ENCODE measurements at regions not wholly inside any gene's neighbourhood (a gene's known extent, or its start where the extent isn't known, plus 50 kb on each side); places are given as distances from the start of the nearest gene placed in this dataset.

- no peaks in the 10 kb centered on the region for H3K27me3 ChIP-seq (replicated peaks)
- no peak for TF ChIP-seq CTCF (IDR thresholded peaks at IDR 0.05; ENCODE audit: low read depth, low read length, missing control alignments)
- in situ Hi-C loops (cut with HindIII; ENCODE audit: low pct_ligation_motif_present, low sequenced_read_pairs), result no loop called here
- H3K4me3 ChIP-seq (ENCODE audit: low read depth, low read length), result no peak overlapping the region
- no peak for DNase-seq
- no peak overlapping the region for H3K27ac ChIP-seq
- no peaks in the 10 kb centered on the region for H3K36me3 ChIP-seq (replicated peaks)
Observed at GRCh38 chr6:108767418-108768165, 80.6 kb upstream of the ARMC2 start.

- no peak for TF ChIP-seq CTCF (IDR thresholded peaks at IDR 0.05; ENCODE audit: low read depth, low read length, missing control alignments)
- in situ Hi-C loops (cut with HindIII; ENCODE audit: low pct_ligation_motif_present, low sequenced_read_pairs), result no loop called here
- H3K4me3 ChIP-seq (ENCODE audit: low read depth, low read length), result no peak overlapping the region
- H3K27ac ChIP-seq, result no peak overlapping the region
- no peaks in the 10 kb centered on the region for H3K36me3 ChIP-seq (replicated peaks)
- DNase-seq, result no peak
- no peaks in the 10 kb centered on the region for H3K27me3 ChIP-seq (replicated peaks)
Observed at GRCh38 chr6:108768166-108768555, 80.1 kb upstream of the ARMC2 start.

GRCh38 chr6:108768792-108769524 lies 79.3 kb upstream of the ARMC2 start:
- H3K36me3 ChIP-seq (replicated peaks), result no peaks in the 10 kb centered on the region
- DNase-seq, result no peak

GRCh38 chr6:108771421-108771820 lies 76.8 kb upstream of the ARMC2 start:
- H3K4me3 ChIP-seq (ENCODE audit: low read depth, low read length), result no peak overlapping the region
- H3K27ac ChIP-seq, result no peak overlapping the region
- no peaks in the 10 kb centered on the region for H3K36me3 ChIP-seq (replicated peaks)
- no peaks in the 10 kb centered on the region for H3K27me3 ChIP-seq (replicated peaks)
- TF ChIP-seq CTCF (IDR thresholded peaks at IDR 0.05; ENCODE audit: low read depth, low read length, missing control alignments), result no peak
- in situ Hi-C loops (cut with HindIII; ENCODE audit: low pct_ligation_motif_present, low sequenced_read_pairs), result no loop called here
- DNase-seq, result no peak

More at GRCh38 chr6:108768792-108769524, 79.3 kb upstream of the ARMC2 start:
- TF ChIP-seq CTCF (IDR thresholded peaks at IDR 0.05; ENCODE audit: low read depth, low read length, missing control alignments), result no peak
- no peak overlapping the region for H3K27ac ChIP-seq
- no peak overlapping the region for H3K4me3 ChIP-seq (ENCODE audit: low read depth, low read length)
- H3K27me3 ChIP-seq (replicated peaks), result no peaks in the 10 kb centered on the region
- in situ Hi-C loops (cut with HindIII; ENCODE audit: low pct_ligation_motif_present, low sequenced_read_pairs), result no loop called here

- Histone ChIP-seq H3K36me3 (replicated peaks) (no peaks in the 10 kb centered on the region), H3K4me3 (ENCODE audit: low read depth, low read length) (no peak overlapping the region), H3K27ac (no peak overlapping the region), H3K27me3 (replicated peaks) (no peaks in the 10 kb centered on the region)
- DNase-seq, result no peak
- TF ChIP-seq CTCF (IDR thresholded peaks at IDR 0.05; ENCODE audit: low read depth, low read length, missing control alignments), result no peak
- in situ Hi-C loops (cut with HindIII; ENCODE audit: low pct_ligation_motif_present, low sequenced_read_pairs), result no loop called here
Observed at GRCh38 chr6:108774555-108774954, 73.7 kb upstream of the ARMC2 start.
